H1 (cell line): ENCODE measurements at regions not wholly inside any gene's neighbourhood (a gene's known extent, or its start where the extent isn't known, plus 50 kb on each side); places are given as distances from the start of the nearest gene placed in this dataset.

ENCODE experiments used
- CTCF ChIA-PET: fragments of 300-600 bp; sonication (Branson Sonifier 250); formaldehyde crosslinking; loops from one replicate; lab custom pipeline; 2021; ENCODE audit not compliant: partially characterized antibody; lab: Charles Lee
- POLR2A ChIA-PET: fragments of 300-600 bp; sonication (Branson Sonifier 250); formaldehyde crosslinking; loops from one replicate; lab custom pipeline; 2021; ENCODE audit warnings: inconsistent platforms; ENCODE audit not compliant: partially characterized antibody; lab: Charles Lee
- DNase-seq, 2 experiments: peaks; one replicate each; pipeline versions ENCODE4 v3.0.0 to v3.0.0-alpha.2; 2010 to 2022; ENCODE audit warnings: low spot score in 2 of 2, low read depth in 1 of 2, mixed read lengths in 1 of 2
- FAIRE-seq: peaks from 2 replicates; lab custom pipeline; 2011; peaks lifted over from hg19 to GRCh38; lab: Jason Lieb, UNC
- H2AFZ ChIP-seq: 2 replicates; pipeline ENCODE4 v1.8.1; 2012; ENCODE audit warnings: low read length, inconsistent platforms
- H2AK5ac ChIP-seq: 2 replicates; pipeline ENCODE4 v1.6.1; 2013; ENCODE audit warnings: low read depth, low read length
- H2BK120ac ChIP-seq: replicated peaks from 2 replicates; pipeline ENCODE3; 2013; ENCODE audit warnings: low read depth, low read length, inconsistent platforms
- H2BK12ac ChIP-seq: 2 replicates; pipeline ENCODE4 v1.6.1; 2013; ENCODE audit warnings: low read depth, low read length
- H2BK15ac ChIP-seq: 2 replicates; pipeline ENCODE4 v1.6.1; 2013; ENCODE audit warnings: low read length
- H2BK20ac ChIP-seq: 2 replicates; pipeline ENCODE4 v1.6.1; 2013; ENCODE audit warnings: low read length
- H2BK5ac ChIP-seq: 2 replicates; pipeline ENCODE4 v1.6.1; 2013; ENCODE audit warnings: low read depth, low read length
- H3K14ac ChIP-seq: 2 replicates; pipeline ENCODE4 v1.6.1; 2013; ENCODE audit warnings: inconsistent platforms; ENCODE audit not compliant: insufficient read length
- H3K18ac ChIP-seq: 2 replicates; pipeline ENCODE4 v1.6.1; 2013; ENCODE audit warnings: low read length; ENCODE audit errors: extremely low read depth
- H3K23ac ChIP-seq: 2 replicates; pipeline ENCODE4 v1.6.1; 2013; ENCODE audit warnings: inconsistent platforms; ENCODE audit not compliant: insufficient read length
- H3K23me2 ChIP-seq: 2 replicates; pipeline ENCODE4 v1.6.1; 2013; ENCODE audit warnings: low read depth, low read length
- H3K27ac ChIP-seq: 2 replicates; pipeline ENCODE4 v1.6.1; 2011; ENCODE audit warnings: low read depth, low read length, inconsistent platforms
- H3K27me3 ChIP-seq, 4 experiments: replicated peaks in 1 of 4; 1 replicate in 1 of 4; 2 replicates in 3 of 4; pipeline versions ENCODE4 v1.6.1 to v1.8.1; 2011 to 2013; ENCODE audit warnings: low read length in 3 of 4, mild to moderate bottlenecking in 3 of 4, inconsistent platforms in 2 of 4, mixed read lengths in 2 of 4, moderate library complexity in 1 of 4; ENCODE audit not compliant: control insufficient read depth in 3 of 4, insufficient read depth in 3 of 4; ENCODE audit errors: extremely low read depth in 1 of 4
- H3K36me3 ChIP-seq, 4 experiments: 2 replicates each; pipeline versions ENCODE4 v1.6.1 to v1.8.1; 2011 to 2013; ENCODE audit warnings: mild to moderate bottlenecking in 4 of 4, low read length in 3 of 4, moderate library complexity in 2 of 4, control low read depth in 1 of 4, inconsistent platforms in 1 of 4; ENCODE audit not compliant: insufficient read depth in 4 of 4, control insufficient read depth in 2 of 4
- H3K4ac ChIP-seq: replicated peaks from 2 replicates; pipeline ENCODE3; 2013; ENCODE audit warnings: low read length, low read depth, mixed read lengths, inconsistent platforms; ENCODE audit not compliant: insufficient read length
- H3K4me1 ChIP-seq, 4 experiments: replicated peaks in 1 of 4; 1 replicate in 1 of 4; 2 replicates in 3 of 4; pipeline versions ENCODE4 v1.6.1 to v1.8.1; 2011 to 2013; ENCODE audit warnings: low read length in 3 of 4, inconsistent platforms in 2 of 4, mixed read lengths in 1 of 4; ENCODE audit not compliant: insufficient read depth in 4 of 4, control insufficient read depth in 3 of 4
- H3K4me2 ChIP-seq, 2 experiments: 2 replicates each; pipeline versions ENCODE4 v1.6.1 to v1.8.1; 2011 to 2013; ENCODE audit warnings: low read depth in 2 of 2, low read length in 2 of 2, control low read depth in 1 of 2, inconsistent platforms in 1 of 2, mild to moderate bottlenecking in 1 of 2; ENCODE audit not compliant: insufficient read depth in 1 of 2
- H3K4me3 ChIP-seq, 4 experiments: fragments of 200-600, 300-600 bp in 1 of 4; sonication (generic), shearing (Covaris generic), sonication (Bioruptor Twin) in 1 of 4; 2 replicates each; pipeline versions ENCODE4 v1.5.1 to v1.8.1; 2011 to 2016; ENCODE audit warnings: low read length in 4 of 4, low read depth in 3 of 4, control low read depth in 2 of 4, inconsistent platforms in 2 of 4, mild to moderate bottlenecking in 2 of 4, mixed read lengths in 1 of 4, moderate library complexity in 1 of 4; ENCODE audit not compliant: insufficient read depth in 2 of 4; ENCODE audit errors: extremely low read depth in 1 of 4
- H3K56ac ChIP-seq: replicated peaks from 2 replicates; pipeline ENCODE3; 2013; ENCODE audit warnings: low read depth, mild to moderate bottlenecking, mixed read lengths, low read length, inconsistent platforms; ENCODE audit not compliant: insufficient read length
- H3K79me1 ChIP-seq: 2 replicates; pipeline ENCODE4 v1.6.1; 2013; ENCODE audit warnings: low read depth, low read length, control low read depth
- H3K79me2 ChIP-seq, 2 experiments: 2 replicates each; pipeline versions ENCODE4 v1.6.1 to v1.8.1; 2012 to 2013; ENCODE audit warnings: low read length in 2 of 2, mild to moderate bottlenecking in 2 of 2, inconsistent platforms in 1 of 2; ENCODE audit not compliant: insufficient read depth in 2 of 2, control insufficient read depth in 1 of 2
- H3K9ac ChIP-seq, 4 experiments: replicated peaks in 1 of 4; 1 replicate in 1 of 4; 2 replicates in 3 of 4; pipeline versions ENCODE4 v1.6.1 to v1.8.1; 2011 to 2013; ENCODE audit warnings: low read depth in 3 of 4, low read length in 3 of 4, control low read depth in 2 of 4, mild to moderate bottlenecking in 2 of 4, moderate library complexity in 2 of 4, inconsistent platforms in 1 of 4; ENCODE audit errors: extremely low read depth in 1 of 4
- H3K9me3 ChIP-seq, 2 experiments: 2 replicates each; pipeline versions ENCODE4 v1.6.1 to v1.8.1; 2012 to 2013; ENCODE audit warnings: mild to moderate bottlenecking in 2 of 2, moderate library complexity in 2 of 2, control low read depth in 1 of 2, inconsistent platforms in 1 of 2, low read depth in 1 of 2, low read length in 1 of 2, mixed read lengths in 1 of 2; ENCODE audit not compliant: insufficient read depth in 2 of 2
- H4K20me1 ChIP-seq, 2 experiments: replicated peaks in 1 of 2; 2 replicates each; pipeline versions ENCODE3 to v1.8.1; 2011 to 2013; ENCODE audit warnings: inconsistent platforms in 2 of 2, low read length in 2 of 2, mild to moderate bottlenecking in 1 of 2; ENCODE audit not compliant: insufficient read depth in 2 of 2, control insufficient read depth in 1 of 2
- H4K5ac ChIP-seq: 2 replicates; pipeline ENCODE4 v1.6.1; 2013; ENCODE audit warnings: low read length, low read depth, mixed read lengths, inconsistent platforms; ENCODE audit not compliant: insufficient read length
- H4K8ac ChIP-seq: 2 replicates; pipeline ENCODE4 v1.8.0; 2013; ENCODE audit warnings: mild to moderate bottlenecking, moderate library complexity, low read length, inconsistent platforms; ENCODE audit not compliant: insufficient read depth; ENCODE audit errors: extremely low read depth
- H4K91ac ChIP-seq: replicated peaks from 2 replicates; pipeline ENCODE3; 2013; ENCODE audit warnings: low read length, mixed read lengths, inconsistent platforms; ENCODE audit not compliant: insufficient read length
- CEBPB ChIP-seq: IDR thresholded peaks from 2 replicates; pipeline ENCODE4 v1.6.1; 2012; ENCODE audit warnings: low read depth, low read length
- EP300 ChIP-seq, 2 experiments: IDR thresholded peaks; 1 replicate in 1 of 2; 2 replicates in 1 of 2; pipeline ENCODE4 v1.6.1; 2011 to 2012; ENCODE audit warnings: low read depth in 2 of 2, low read length in 2 of 2, mild to moderate bottlenecking in 2 of 2, borderline replicate concordance in 1 of 2, inconsistent platforms in 1 of 2, moderate library complexity in 1 of 2
- GABPA ChIP-seq: IDR thresholded peaks from 2 replicates; pipeline ENCODE4 v1.6.1; 2011; ENCODE audit warnings: mild to moderate bottlenecking, low read length, moderate library complexity, borderline replicate concordance; ENCODE audit not compliant: insufficient read depth
- KDM1A ChIP-seq: fragments of 200-600, 300-600 bp; sonication (generic); IDR thresholded peaks from 2 replicates; pipeline ENCODE4 v1.7.1; 2016; ENCODE audit warnings: mild to moderate bottlenecking, low read length, borderline replicate concordance
- RFX5 ChIP-seq: IDR thresholded peaks from 2 replicates; pipeline ENCODE4 v1.6.1; 2011; ENCODE audit warnings: low read depth, low read length, improper control_type of control experiment, borderline replicate concordance
- SIN3A ChIP-seq, 2 experiments: IDR thresholded peaks in 1 of 2; conservative IDR thresholded peaks in 1 of 2; 2 replicates each; pipeline ENCODE4 v1.6.1; 2011 to 2012; ENCODE audit warnings: low read length in 2 of 2, improper control_type of control experiment in 1 of 2, low read depth in 1 of 2, mild to moderate bottlenecking in 1 of 2
- SP2 ChIP-seq: IDR thresholded peaks from 2 replicates; pipeline ENCODE4 v1.6.1; 2012; ENCODE audit warnings: mild to moderate bottlenecking, low read length, inconsistent platforms
- SRF ChIP-seq: IDR thresholded peaks from 2 replicates; pipeline ENCODE4 v1.6.1; 2011; ENCODE audit warnings: mild to moderate bottlenecking, low read depth, low read length, moderate library complexity
- TAF7 ChIP-seq: optimal IDR thresholded peaks from 2 replicates; pipeline ENCODE3; 2011; ENCODE audit warnings: low read depth, mild to moderate bottlenecking, inconsistent platforms, low read length, moderate library complexity, borderline replicate concordance
- TCF12 ChIP-seq: IDR thresholded peaks from 2 replicates; pipeline ENCODE4 v1.6.1; 2011; ENCODE audit warnings: low read depth, mild to moderate bottlenecking, low read length
- YY1 ChIP-seq: IDR thresholded peaks from 2 replicates; pipeline ENCODE4 v1.6.1; 2011; ENCODE audit warnings: low read depth, mild to moderate bottlenecking, low read length
- WGBS, 2 experiments: shearing (Covaris generic) in 1 of 2; methylation state at CpG; one replicate each; pipeline versions ENCODE4 v1.1.6 to v1.1.7; 2013 to 2015; ENCODE audit warnings: low lambda C conversion rate in 2 of 2, mixed read lengths in 2 of 2, inconsistent platforms in 1 of 2, low coverage in 1 of 2, missing lambda C conversion rate in 1 of 2; ENCODE audit not compliant: insufficient replicate concordance in 2 of 2, insufficient coverage in 1 of 2, insufficient read length in 1 of 2; ENCODE audit errors: extremely low coverage in 1 of 2, missing lambda C conversion rate in 1 of 2; 5-methylcytosine and 5-hydroxymethylcytosine counted together
- TF ChIP-seq, protein P1 (sequence below): IDR thresholded peaks from 2 replicates; pipeline ENCODE4 v1.6.1; 2012; ENCODE audit warnings: inconsistent platforms

DNA sequence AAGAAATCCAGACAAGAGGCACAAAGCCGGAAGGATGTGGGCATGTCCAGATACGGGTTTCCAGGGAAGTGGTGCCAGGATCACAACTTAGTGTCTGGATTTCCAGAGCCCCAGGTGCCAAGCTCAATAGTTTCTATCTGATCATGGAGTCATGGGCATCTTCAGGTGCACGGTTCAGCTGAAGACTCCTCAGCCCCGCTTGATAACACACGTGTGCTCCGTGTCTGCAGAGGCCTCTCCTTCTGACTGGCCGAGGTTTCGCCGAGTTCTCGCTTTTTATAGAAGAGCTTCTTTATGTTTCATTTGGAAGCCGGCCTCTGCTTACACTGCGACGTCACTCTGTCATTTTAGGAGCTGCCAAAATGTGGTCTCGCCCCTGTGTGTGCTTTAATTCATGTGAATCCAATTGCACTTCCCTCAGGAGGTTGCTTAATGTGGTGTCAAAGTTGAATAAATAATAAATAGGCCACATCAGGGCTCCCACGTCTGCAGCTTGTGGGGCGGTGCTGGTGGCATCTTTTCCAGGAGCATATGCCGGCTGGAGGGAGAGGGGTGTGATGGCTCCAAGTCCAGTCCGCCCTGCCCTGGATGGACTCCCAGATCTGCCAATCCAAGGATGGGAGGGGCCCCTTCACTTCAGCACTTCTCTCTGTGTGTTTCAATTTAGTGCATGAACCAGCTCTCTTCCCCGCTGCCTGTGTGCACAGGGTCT, 1410.8 kb downstream of the TBC1D22A start:
- H4K91ac ChIP-seq = no peak overlapping the region
- no peak overlapping the region for H2BK5ac ChIP-seq
- WGBS, 2 experiments = 91% methylated on average over 19 of the region's 19 CpGs; no CpG with 5 or more reads in 1 of the 2 experiments
- no peak overlapping the region for H2AK5ac ChIP-seq
- no peaks in the 10 kb centered on the region for H3K79me2 ChIP-seq
- no peaks in the 10 kb centered on the region for H3K9me3 ChIP-seq
- H3K27ac ChIP-seq = no peak overlapping the region
- H3K56ac ChIP-seq = no peak overlapping the region
- no peak overlapping the region for H3K14ac ChIP-seq
- no peak overlapping the region for H4K5ac ChIP-seq
- FAIRE-seq = no peak
- H3K36me3 ChIP-seq = no peaks in the 10 kb centered on the region
- H3K23me2 ChIP-seq = peaks cover 5% of the 10 kb centered on the region; the same call in 1 of the 2 replicates
- H4K20me1 ChIP-seq = no peaks in the 10 kb centered on the region
- no peak overlapping the region for H3K4ac ChIP-seq
- no peak overlapping the region for H3K9ac ChIP-seq
- DNase-seq = no peak
- no peak overlapping the region for H2BK20ac ChIP-seq
- H2AFZ ChIP-seq = no peak overlapping the region
- POLR2A ChIA-PET = no interaction called here
- H3K79me1 ChIP-seq = no peaks in the 10 kb centered on the region
- H3K27me3 ChIP-seq = no peaks in the 10 kb centered on the region
- CTCF ChIA-PET = interaction anchor here (0.7 kb wide), 1 partner anchor 50 kb away, joined by 3 read pairs; no protein-coding TSS in a partner anchor
- no peak overlapping the region for H2BK12ac ChIP-seq
- no peak overlapping the region for H3K4me2 ChIP-seq
- no peak overlapping the region for H2BK120ac ChIP-seq
- H4K8ac ChIP-seq = no peak overlapping the region
- H3K23ac ChIP-seq = no peak overlapping the region
- no peak overlapping the region for H2BK15ac ChIP-seq
- H3K4me1 ChIP-seq = no peaks in the 10 kb centered on the region
- H3K18ac ChIP-seq = no peak overlapping the region
- H3K4me3 ChIP-seq = no peak overlapping the region
- TF ChIP-seq SP2 = no peak
- TF ChIP-seq CEBPB = no peak
- no peak for TF ChIP-seq SIN3A (conservative IDR thresholded peaks at IDR 0.05 in 1 of 2, IDR thresholded peaks at IDR 0.05 in 1 of 2; ENCODE audit: low read depth in 1 of 2, low read length in 2 of 2)
- TF ChIP-seq EP300 (IDR thresholded peaks at IDR 0.05; ENCODE audit: borderline replicate concordance in 1 of 2, low read depth in 2 of 2, low read length in 2 of 2) = no peak
- TF ChIP-seq YY1 = no peak
- TF ChIP-seq, protein P1, sequence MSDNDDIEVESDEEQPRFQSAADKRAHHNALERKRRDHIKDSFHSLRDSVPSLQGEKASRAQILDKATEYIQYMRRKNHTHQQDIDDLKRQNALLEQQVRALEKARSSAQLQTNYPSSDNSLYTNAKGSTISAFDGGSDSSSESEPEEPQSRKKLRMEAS = no peak
- TF ChIP-seq RFX5 = no peak
- no peak for TF ChIP-seq GABPA
- TF ChIP-seq KDM1A = no peak
- no peak for TF ChIP-seq TCF12
- TF ChIP-seq TAF7 = no peak
- TF ChIP-seq SRF = no peak
